ENCODE measurements at regions not wholly inside any gene's neighbourhood (a gene's known extent, or its start where the extent isn't known, plus 50 kb on each side); places are given as distances from the start of the nearest gene placed in this dataset.
"Not testable (repeated sequence)": the region's sequence is repeated elsewhere in the genome, so short reads cannot be mapped to it uniquely, and the experiment has no call there.

- Histone ChIP-seq H3K27me3 (no peaks in the 10 kb centered on the region), H3K36me3 (no peaks in the 10 kb centered on the region), H3K4me1 (peaks cover 0 to 20% (median 0%) of the 10 kb centered on the region in 4 donors), H3K9me3 (peaks cover 0 to 2% (median 0%) of the 10 kb centered on the region in 3 donors), H3K27ac (no peak overlapping the region), H3K4me3 (no peak overlapping the region)
- DNase-seq: peak in 1 of 2 donors; percentile 29
- TF ChIP-seq CTCF (IDR thresholded peaks at IDR 0.05): peak; percentile 68 to 73
- intact Hi-C loops (cut with DNase I; ENCODE audit: low total_unique reads): loop anchor here (10.0 kb wide), 1 partner anchor 602 kb away; no protein-coding TSS in a partner anchor
Observed at GRCh38 chr15:87672309-87673288, 583.9 kb downstream of the NTRK3 start.

GRCh38 chr15:87671289-87671688 lies 585.2 kb downstream of the NTRK3 start:
- Histone ChIP-seq H3K27ac (no peak overlapping the region), H3K4me3 (no peak overlapping the region), H3K27me3 (no peaks in the 10 kb centered on the region), H3K36me3 (no peaks in the 10 kb centered on the region), H3K9me3 (peaks cover 0 to 4% (median 0%) of the 10 kb centered on the region in 3 donors), H3K4me1 (peaks cover 0 to 20% (median 0%) of the 10 kb centered on the region in 4 donors)
- TF ChIP-seq CTCF (IDR thresholded peaks at IDR 0.05): no peak
- intact Hi-C loops (cut with DNase I; ENCODE audit: low total_unique reads): loop anchor here (10.0 kb wide), 1 partner anchor 604 kb away; no protein-coding TSS in a partner anchor
- DNase-seq: no peak

DNA sequence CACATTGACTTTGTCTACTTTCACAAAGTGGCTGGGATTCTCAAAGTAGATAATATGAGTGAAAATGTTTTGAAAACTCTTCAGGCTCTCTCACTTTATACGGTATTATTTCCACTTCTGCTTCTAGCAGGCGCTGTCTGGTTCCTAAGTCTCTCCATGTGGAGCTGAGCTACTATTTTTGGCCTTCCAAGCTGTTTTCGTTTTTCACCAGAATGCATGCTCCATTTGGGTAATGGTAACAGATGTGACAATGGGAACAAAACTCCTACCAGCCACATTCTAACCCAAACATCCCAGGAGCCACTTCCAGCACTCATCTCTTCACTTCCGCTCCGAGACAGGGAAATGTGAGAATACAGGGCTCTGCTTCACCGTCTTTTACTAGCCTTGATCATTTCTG lies 586.7 kb downstream of the NTRK3 start:
- Histone ChIP-seq H3K27ac (peak overlapping the region in 1 of 2 donors; percentile 27), H3K4me3 (no peak overlapping the region), H3K9me3 (peaks cover 0 to 4% (median 0%) of the 10 kb centered on the region in 3 donors), H3K27me3 (no peaks in the 10 kb centered on the region), H3K36me3 (no peaks in the 10 kb centered on the region), H3K4me1 (peaks cover 0 to 20% (median 0%) of the 10 kb centered on the region in 4 donors)
- TF ChIP-seq CTCF (IDR thresholded peaks at IDR 0.05): no peak
- intact Hi-C loops (cut with DNase I; ENCODE audit: low total_unique reads): loop anchor here (10.0 kb wide), 1 partner anchor 605 kb away; no protein-coding TSS in a partner anchor
- no peak for DNase-seq

DNA sequence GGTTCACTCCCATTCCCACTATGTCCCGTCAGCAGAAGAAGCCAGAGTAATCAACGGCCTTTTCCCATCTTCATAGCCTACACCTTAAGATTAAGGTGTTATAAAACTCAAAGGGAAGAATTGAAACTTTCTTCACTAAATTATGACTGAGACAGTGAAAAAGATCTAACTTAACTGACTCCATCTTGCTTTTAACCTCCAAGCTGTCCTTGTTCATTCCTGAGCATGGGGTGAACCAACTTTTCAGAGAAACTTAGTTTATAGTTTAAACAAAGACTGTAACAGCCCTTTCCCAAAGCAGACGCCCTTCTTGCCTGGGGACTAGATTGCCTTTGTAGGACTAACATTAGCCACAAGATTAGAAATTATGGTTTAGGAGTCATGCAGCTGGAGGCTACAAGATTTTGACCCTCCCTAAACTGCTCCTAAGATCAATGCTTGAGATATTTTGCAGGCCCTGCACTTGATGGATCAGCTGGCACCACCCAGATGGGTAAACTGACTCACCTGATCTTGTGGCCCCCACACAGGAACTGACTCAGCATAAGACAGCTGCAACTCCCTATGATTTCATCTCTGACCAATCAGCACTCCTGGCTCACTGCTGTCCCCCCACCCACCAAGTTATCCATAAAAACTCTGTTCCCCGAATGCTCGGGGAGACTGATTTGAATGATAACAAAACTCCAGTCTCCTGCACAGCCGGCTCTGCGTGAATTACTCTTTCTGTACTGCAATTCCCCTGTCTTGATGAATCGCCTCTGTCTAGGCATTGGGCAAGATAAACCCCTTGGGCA lies 587.6 kb downstream of the NTRK3 start:
- H3K9me3 ChIP-seq; H3K36me3 ChIP-seq; intact Hi-C loops (cut with DNase I; ENCODE audit: low total_unique reads); DNase-seq; H3K27me3 ChIP-seq; H3K4me3 ChIP-seq: not testable (repeated sequence)
- H3K4me1 ChIP-seq: peaks cover 0 to 20% (median 0%) of the 10 kb centered on the region in 4 donors
- peak overlapping the region in 1 of 2 donors; percentile 27 for H3K27ac ChIP-seq

DNA sequence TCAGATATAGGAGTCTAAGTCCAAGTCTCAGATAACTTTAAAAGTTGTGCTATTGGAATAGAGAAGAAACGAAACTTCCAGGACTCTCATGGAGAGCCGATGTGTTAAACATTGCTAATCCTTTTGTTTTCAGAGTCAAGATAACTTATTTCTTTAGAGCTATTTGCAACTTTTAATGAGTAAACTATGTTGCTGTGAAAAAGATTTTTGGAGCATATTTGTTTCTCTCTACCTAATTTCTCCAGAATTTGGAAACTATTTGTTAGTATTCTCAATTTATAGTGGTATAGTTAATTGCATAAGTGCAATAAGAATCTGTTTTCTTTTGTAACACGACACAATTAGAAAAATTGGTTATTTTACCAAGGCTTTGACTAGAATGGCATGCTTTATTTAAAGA lies 588.9 kb downstream of the NTRK3 start:
- Histone ChIP-seq H3K27me3 (no peaks in the 10 kb centered on the region), H3K4me1 (peaks cover 0 to 20% (median 0%) of the 10 kb centered on the region in 4 donors), H3K36me3 (no peaks in the 10 kb centered on the region), H3K27ac (no peak overlapping the region), H3K9me3 (peaks cover 0 to 4% (median 0%) of the 10 kb centered on the region in 3 donors), H3K4me3 (no peak overlapping the region)
- no peak for TF ChIP-seq CTCF (IDR thresholded peaks at IDR 0.05)
- intact Hi-C loops (cut with DNase I; ENCODE audit: low total_unique reads): no loop called here
- no peak for DNase-seq

Data from tibial artery (tissue), 4 donors.